ENCODE measurements at regions not wholly inside any gene's neighbourhood (a gene's known extent, or its start where the extent isn't known, plus 50 kb on each side); places are given as distances from the start of the nearest gene placed in this dataset.

- Histone ChIP-seq H4K20me1 (ENCODE audit: control insufficient read depth, insufficient read depth, insufficient read length) (no peaks in the 10 kb centered on the region), H2AFZ (ENCODE audit: low read length) (no peak overlapping the region), H3K18ac (ENCODE audit: insufficient read length, low read depth, low read length) (no peak overlapping the region), H2BK15ac (ENCODE audit: low read depth, low read length) (no peak overlapping the region), H3K79me2 (ENCODE audit: insufficient read depth, low read length) (no peaks in the 10 kb centered on the region), H3K4ac (ENCODE audit: low read depth, low read length) (no peak overlapping the region), H3K27ac (ENCODE audit: insufficient read length, low read depth, low read length) (no peak overlapping the region), H2BK5ac (ENCODE audit: insufficient read length, low read length) (no peak overlapping the region), H4K8ac (replicated peaks; ENCODE audit: insufficient read length, low read depth, low read length) (no peak overlapping the region), H3K9me3 (ENCODE audit: control insufficient read depth, low read depth, low read length) (no peaks in the 10 kb centered on the region), H3T11ph (ENCODE audit: low read length) (no peak overlapping the region), H2BK120ac (ENCODE audit: low read depth, low read length, poor library complexity, severe bottlenecking) (no peak overlapping the region), H4K91ac (ENCODE audit: insufficient read length, low read depth, low read length) (no peak overlapping the region), H2BK20ac (ENCODE audit: low read depth, low read length, poor library complexity, severe bottlenecking) (no peak overlapping the region), H3K14ac (ENCODE audit: insufficient read depth, low read length) (no peak overlapping the region), H3K23ac (ENCODE audit: insufficient read length, low read depth, low read length) (no peak overlapping the region), H3K23me2 (ENCODE audit: insufficient read length, low read depth, low read length, poor library complexity, severe bottlenecking) (no peaks in the 10 kb centered on the region), H3K79me1 (ENCODE audit: insufficient read depth, low read depth, low read length, poor library complexity, severe bottlenecking) (no peaks in the 10 kb centered on the region), H3K9ac (ENCODE audit: extremely low read depth, insufficient read length, low read length) (no peak overlapping the region), H3K56ac (ENCODE audit: insufficient read length, low read depth, low read length) (no peak overlapping the region), H3K4me2 (ENCODE audit: insufficient read depth, insufficient read length, low read length) (no peak overlapping the region), H2AK5ac (ENCODE audit: insufficient read length, low read length) (no peak overlapping the region), H4K5ac (ENCODE audit: insufficient read length, low read depth, low read length) (no peak overlapping the region), H3K4me1 (ENCODE audit: insufficient read depth, low read length) (no peaks in the 10 kb centered on the region), H3K27me3 (ENCODE audit: insufficient read depth, low read length) (no peaks in the 10 kb centered on the region), H2BK12ac (ENCODE audit: insufficient read length, low read depth, low read length) (no peak overlapping the region)
- no peak for TF ChIP-seq CTCF (conservative IDR thresholded peaks at IDR 0.05)
- Mint-ChIP-seq H3K4me1 (peaks cover 24 to 30% of the 10 kb centered on the region in 2 experiments), H3K27ac (no peak overlapping the region), H3K4me3 (no peak overlapping the region), H3K36me3 (ENCODE audit: insufficient read depth in 1 of 3, low read depth in 3 of 3) (no peaks in the 10 kb centered on the region), H3K9me3 (no peaks in the 10 kb centered on the region), H3K27me3 (ENCODE audit: low read depth) (no peaks in the 10 kb centered on the region; the same call in 1 of the 2 replicates)
- DNase-seq = no peak
- WGBS (ENCODE audit: extremely low coverage, insufficient read length, low lambda C conversion rate) = no CpG with 5 or more reads among the region's 8 CpGs
Measured at GRCh38 chr6:43930440-43931154, 160.6 kb downstream of the VEGFA start.
